Ovary (tissue), 7 donors: ENCODE measurements at regions not wholly inside any gene's neighbourhood (a gene's known extent, or its start where the extent isn't known, plus 50 kb on each side); places are given as distances from the start of the nearest gene placed in this dataset.

Experiments used
- DNase-seq, 5 donors: peaks; one replicate each; pipeline ENCODE4 v3.0.0-alpha.2; 2019 to 2020
- H3K27ac ChIP-seq, 2 donors: fragments of 200-600 bp; one replicate each; pipeline versions ENCODE4 v1.5.1 to v1.8.0; 2019 to 2022
- H3K27me3 ChIP-seq: fragments of 200-600 bp; one replicate; pipeline ENCODE4 v1.8.0; 2022
- H3K36me3 ChIP-seq: fragments of 200-600 bp; sonication (generic); one replicate; pipeline ENCODE4 v1.5.1; 2019
- H3K4me1 ChIP-seq: one replicate; pipeline ENCODE4 v1.8.1; 2013; ENCODE audit warnings: mild to moderate bottlenecking, moderate library complexity; ENCODE audit not compliant: insufficient read depth
- H3K4me3 ChIP-seq: fragments of 200-600 bp; sonication (generic); one replicate; pipeline ENCODE4 v1.5.1; 2017
- H3K9me3 ChIP-seq, 2 donors: fragments of 200-600 bp in 1 of 2; sonication (generic) in 1 of 2; one replicate each; pipeline versions ENCODE4 v1.5.1 to v1.8.1; 2013 to 2019; ENCODE audit warnings: mild to moderate bottlenecking in 1 of 2, moderate library complexity in 1 of 2
- CTCF ChIP-seq, 3 donors: fragments of 450-650 bp in 2 of 3; fragments of 200-600 bp in 1 of 3; IDR thresholded peaks; one replicate each; pipeline versions ENCODE4 v1.5.1 to v1.8.0; 2016 to 2022; ENCODE audit warnings: antibody characterized with exemption in 3 of 3, mild to moderate bottlenecking in 1 of 3
- EP300 ChIP-seq: sonication (generic); formaldehyde crosslinking; IDR thresholded peaks from one replicate; pipeline ENCODE4 v1.6.1; 2017; ENCODE audit warnings: antibody characterized with exemption
- POLR2A ChIP-seq: fragments of 450-650 bp; IDR thresholded peaks from one replicate; pipeline ENCODE4 v1.6.1; 2017; ENCODE audit warnings: antibody characterized with exemption, mild to moderate bottlenecking, moderate library complexity
- WGBS, 3 donors: extraction: QIAGEN DNeasy Blood & Tissue Kit in 1 of 3; methylation state at CpG; one replicate each; pipeline versions ENCODE4 v1.1.5 to v1.1.7; 2013 to 2017; 5-methylcytosine and 5-hydroxymethylcytosine counted together
- intact Hi-C, 4 donors: fragments of 100-400 bp; cut with DNase I; formaldehyde crosslinking; loops; one replicate each; pipeline versions ENCODE4 v1.11.0 to v1.15.1; 2022 to 2023
- donor health status: DM: no; HTN: no; CAD: no; lungs with moderate emphysema.
- donor health status: DM: no; HTN: no; CAD: no.
- donor health status: Bipolar disorder and iron deficiency.
- donor health status: DM: no; HTN: no; CAD: no.
- donor health status: DM: yes; HTN: yes; CAD: no.

- Histone ChIP-seq H3K27me3 (no peaks in the 10 kb centered on the region), H3K27ac (no peak overlapping the region), H3K36me3 (no peaks in the 10 kb centered on the region), H3K9me3 (no peaks in the 10 kb centered on the region), H3K4me1 (no peaks in the 10 kb centered on the region), H3K4me3 (no peak overlapping the region)
- no peak for DNase-seq
- WGBS, 3 donors = 79 to 84% (median 84%) methylated on average over 8 of the region's 8 CpGs
- no peak for TF ChIP-seq POLR2A
- TF ChIP-seq CTCF (IDR thresholded peaks at IDR 0.05) = no peak
- no peak for TF ChIP-seq EP300
- intact Hi-C loops = no loop called here
These were observed 166.9 kb upstream of the CCND2 start for GRCh38 chr12:4106621-4107020.

GRCh38 chr12:4104722-4105244 lies 168.8 kb upstream of the CCND2 start:
- TF ChIP-seq CTCF (IDR thresholded peaks at IDR 0.05) (no peak), POLR2A (no peak), EP300 (no peak)
- 73 to 81% (median 80%) methylated on average over 9 of the region's 9 CpGs for WGBS, 3 donors

GRCh38 chr12:4099276-4099675 lies 174.3 kb upstream of the CCND2 start:
- no peak for DNase-seq
- intact Hi-C loops = no loop called here
- no peak overlapping the region for H3K4me3 ChIP-seq
- no peaks in the 10 kb centered on the region for H3K4me1 ChIP-seq
- H3K9me3 ChIP-seq = no peaks in the 10 kb centered on the region
- H3K27me3 ChIP-seq = no peaks in the 10 kb centered on the region
- H3K36me3 ChIP-seq = no peaks in the 10 kb centered on the region
- TF ChIP-seq EP300 = no peak
- TF ChIP-seq POLR2A = no peak
- no peak for TF ChIP-seq CTCF (IDR thresholded peaks at IDR 0.05)
- 28 to 33% (median 30%) methylated on average over 3 of the region's 3 CpGs for WGBS, 3 donors
- H3K27ac ChIP-seq = no peak overlapping the region

More at GRCh38 chr12:4104722-4105244, 168.8 kb upstream of the CCND2 start:
- no peaks in the 10 kb centered on the region for H3K27me3 ChIP-seq
- intact Hi-C loops = no loop called here
- no peak for DNase-seq
- H3K36me3 ChIP-seq = no peaks in the 10 kb centered on the region
- no peak overlapping the region for H3K4me3 ChIP-seq
- H3K27ac ChIP-seq = no peak overlapping the region
- H3K9me3 ChIP-seq = no peaks in the 10 kb centered on the region
- H3K4me1 ChIP-seq = no peaks in the 10 kb centered on the region

- Histone ChIP-seq H3K9me3 (no peaks in the 10 kb centered on the region), H3K4me3 (no peak overlapping the region), H3K36me3 (no peaks in the 10 kb centered on the region), H3K27me3 (no peaks in the 10 kb centered on the region), H3K4me1 (no peaks in the 10 kb centered on the region), H3K27ac (no peak overlapping the region)
- 60 to 75% (median 62%) methylated on average over 5 of the region's 5 CpGs for WGBS, 3 donors
- intact Hi-C loops = no loop called here
- no peak for DNase-seq
- no peak for TF ChIP-seq EP300
- TF ChIP-seq CTCF (IDR thresholded peaks at IDR 0.05) = no peak
- no peak for TF ChIP-seq POLR2A
These were observed 182.4 kb upstream of the CCND2 start for GRCh38 chr12:4091016-4091743.
